ENCODE measurements at regions not wholly inside any gene's neighbourhood (a gene's known extent, or its start where the extent isn't known, plus 50 kb on each side); places are given as distances from the start of the nearest gene placed in this dataset.

DNA sequence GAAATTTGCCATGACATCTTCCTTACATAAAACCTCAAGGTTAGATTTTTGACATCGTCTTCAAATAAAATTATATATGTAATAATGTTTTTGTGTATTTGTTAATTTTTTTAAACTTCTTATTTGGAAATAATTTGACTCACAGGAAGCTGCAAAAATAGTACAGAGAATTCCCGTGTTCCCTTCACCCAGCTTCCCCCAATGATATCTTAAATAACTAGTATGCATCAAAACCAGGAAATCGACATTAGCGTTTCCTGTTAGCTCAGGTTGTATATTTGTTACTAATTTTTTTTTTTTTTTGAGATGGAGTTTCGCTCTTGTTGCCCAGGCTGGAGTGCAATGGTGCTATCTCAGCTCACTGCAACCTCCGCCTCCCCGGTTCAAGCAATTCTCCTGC, 86.3 kb upstream of the SPRY4 start:
- H3K27ac ChIP-seq (ENCODE audit: low read depth, low read length): no peak overlapping the region
- no peak overlapping the region for H4K5ac ChIP-seq (ENCODE audit: low read length)
- no peak overlapping the region for H2BK5ac ChIP-seq (ENCODE audit: low read length)
- no peak for DNase-seq
- H3K23ac ChIP-seq (ENCODE audit: low read length): no peak overlapping the region
- H3K4me1 ChIP-seq (ENCODE audit: control insufficient read depth, low read depth, low read length): no peaks in the 10 kb centered on the region
- no peak overlapping the region for H3K4me2 ChIP-seq (ENCODE audit: low read length)
- no peak overlapping the region for H3K9ac ChIP-seq (ENCODE audit: low read length)
- no peaks in the 10 kb centered on the region for H3K79me1 ChIP-seq (ENCODE audit: low read length)
- H3K79me2 ChIP-seq (ENCODE audit: control insufficient read depth, insufficient read depth, low read length): no peaks in the 10 kb centered on the region
- H3K18ac ChIP-seq (ENCODE audit: low read length): no peak overlapping the region
- H2AK5ac ChIP-seq (ENCODE audit: low read length): no peak overlapping the region
- H3K4me3 ChIP-seq (ENCODE audit: low read length): no peak overlapping the region
- no peaks in the 10 kb centered on the region for H3K27me3 ChIP-seq (ENCODE audit: insufficient read depth, low read length, poor library complexity)
- no peak overlapping the region for H3K56ac ChIP-seq (ENCODE audit: low read length)
- no peak overlapping the region for H4K8ac ChIP-seq (ENCODE audit: low read depth, low read length)
- no peak overlapping the region for H2BK15ac ChIP-seq (replicated peaks; ENCODE audit: low read depth)
- no peak overlapping the region for H2BK120ac ChIP-seq (ENCODE audit: low read depth, low read length)
- H3K4ac ChIP-seq (ENCODE audit: low read depth, low read length): no peak overlapping the region
- no CpG with 5 or more reads among the region's 7 CpGs for WGBS (ENCODE audit: extremely low coverage, insufficient coverage, low lambda C conversion rate)
- H3K36me3 ChIP-seq (ENCODE audit: control insufficient read depth, insufficient read depth, low read length): no peaks in the 10 kb centered on the region

DNA sequence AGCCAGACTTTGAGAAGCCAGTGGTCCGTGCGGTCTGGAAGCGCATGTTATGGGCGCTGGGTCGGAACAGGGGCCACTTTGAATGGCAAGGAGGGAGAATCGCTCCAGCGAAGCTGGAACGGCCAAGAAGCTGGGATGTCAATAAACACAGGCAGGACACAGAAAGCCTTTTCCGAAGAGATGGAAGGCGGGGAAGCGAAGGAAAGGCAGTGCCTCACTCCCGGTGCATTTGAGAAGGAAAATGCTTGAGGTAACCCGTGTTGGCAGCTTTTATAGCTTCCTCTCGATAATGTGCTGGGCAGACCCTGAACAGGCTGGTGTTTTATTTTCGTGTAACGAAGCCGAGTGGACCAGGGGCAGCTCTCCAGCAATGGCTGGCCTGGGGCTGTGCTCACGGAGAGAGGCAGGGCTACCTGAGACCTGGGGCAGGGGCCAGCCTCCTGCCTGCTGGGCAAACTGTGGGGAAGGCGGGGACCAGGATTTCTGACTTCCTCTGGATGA, 84.2 kb upstream of the SPRY4 start:
- H3K4me3 ChIP-seq (ENCODE audit: low read length): no peak overlapping the region
- no peak overlapping the region for H2AK5ac ChIP-seq (ENCODE audit: low read length)
- DNase-seq: no peak
- no peak overlapping the region for H2BK5ac ChIP-seq (ENCODE audit: low read length)
- WGBS (ENCODE audit: extremely low coverage, insufficient coverage, low lambda C conversion rate): no CpG with 5 or more reads among the region's 19 CpGs
- no peak overlapping the region for H3K56ac ChIP-seq (ENCODE audit: low read length)
- H4K8ac ChIP-seq (ENCODE audit: low read depth, low read length): no peak overlapping the region
- H3K79me1 ChIP-seq (ENCODE audit: low read length): no peaks in the 10 kb centered on the region
- H3K4me1 ChIP-seq (ENCODE audit: control insufficient read depth, low read depth, low read length): peaks cover 6% of the 10 kb centered on the region
- H3K23ac ChIP-seq (ENCODE audit: low read length): no peak overlapping the region
- H3K36me3 ChIP-seq (ENCODE audit: control insufficient read depth, insufficient read depth, low read length): no peaks in the 10 kb centered on the region
- no peaks in the 10 kb centered on the region for H3K79me2 ChIP-seq (ENCODE audit: control insufficient read depth, insufficient read depth, low read length)
- H2BK120ac ChIP-seq (ENCODE audit: low read depth, low read length): no peak overlapping the region
- no peak overlapping the region for H3K27ac ChIP-seq (ENCODE audit: low read depth, low read length)
- no peak overlapping the region for H4K5ac ChIP-seq (ENCODE audit: low read length)
- peak overlapping the region; percentile 1 for H3K18ac ChIP-seq (ENCODE audit: low read length)
- no peak overlapping the region for H3K4ac ChIP-seq (ENCODE audit: low read depth, low read length)
- no peak overlapping the region for H2BK15ac ChIP-seq (replicated peaks; ENCODE audit: low read depth)
- no peak overlapping the region for H3K4me2 ChIP-seq (ENCODE audit: low read length)
- H3K27me3 ChIP-seq (ENCODE audit: insufficient read depth, low read length, poor library complexity): no peaks in the 10 kb centered on the region
- H3K9ac ChIP-seq (ENCODE audit: low read length): no peak overlapping the region

DNA sequence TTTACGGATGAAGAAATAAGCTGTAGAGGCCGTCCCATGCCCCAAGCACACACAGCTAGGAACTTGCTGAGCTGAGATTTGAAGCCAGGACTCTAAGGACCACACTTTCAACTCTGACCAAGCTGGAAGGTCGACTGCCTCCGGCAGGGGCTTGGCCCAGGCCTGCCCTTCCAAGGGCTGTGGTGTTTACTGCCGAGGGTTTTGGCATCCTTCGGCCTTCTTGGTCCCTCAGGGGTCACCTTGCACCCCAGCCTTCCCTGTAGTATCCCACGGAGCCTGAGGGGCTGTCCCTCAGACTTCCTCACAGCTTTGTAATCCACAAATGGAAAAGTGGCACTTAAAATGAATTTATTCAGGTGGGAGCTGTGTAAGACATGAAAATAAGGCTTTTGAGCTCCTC, 83.7 kb upstream of the SPRY4 start:
- Histone ChIP-seq H3K27me3 (ENCODE audit: insufficient read depth, low read length, poor library complexity) (no peaks in the 10 kb centered on the region), H2AK5ac (ENCODE audit: low read length) (no peak overlapping the region), H3K27ac (ENCODE audit: low read depth, low read length) (no peak overlapping the region), H4K5ac (ENCODE audit: low read length) (no peak overlapping the region), H2BK5ac (ENCODE audit: low read length) (no peak overlapping the region), H3K4me3 (ENCODE audit: low read length) (no peak overlapping the region), H3K36me3 (ENCODE audit: control insufficient read depth, insufficient read depth, low read length) (no peaks in the 10 kb centered on the region), H2BK15ac (replicated peaks; ENCODE audit: low read depth) (no peak overlapping the region), H3K79me1 (ENCODE audit: low read length) (no peaks in the 10 kb centered on the region), H4K8ac (ENCODE audit: low read depth, low read length) (no peak overlapping the region), H3K23ac (ENCODE audit: low read length) (no peak overlapping the region), H3K18ac (ENCODE audit: low read length) (peak overlapping the region; percentile 1), H2BK120ac (ENCODE audit: low read depth, low read length) (no peak overlapping the region), H3K79me2 (ENCODE audit: control insufficient read depth, insufficient read depth, low read length) (no peaks in the 10 kb centered on the region), H3K9ac (ENCODE audit: low read length) (no peak overlapping the region), H3K4me2 (ENCODE audit: low read length) (no peak overlapping the region), H3K4ac (ENCODE audit: low read depth, low read length) (no peak overlapping the region), H3K4me1 (ENCODE audit: control insufficient read depth, low read depth, low read length) (peaks cover 7% of the 10 kb centered on the region), H3K56ac (ENCODE audit: low read length) (peak overlapping the region; percentile 17)
- no peak for DNase-seq
- no CpG with 5 or more reads among the region's 7 CpGs for WGBS (ENCODE audit: extremely low coverage, insufficient coverage, low lambda C conversion rate)

DNA sequence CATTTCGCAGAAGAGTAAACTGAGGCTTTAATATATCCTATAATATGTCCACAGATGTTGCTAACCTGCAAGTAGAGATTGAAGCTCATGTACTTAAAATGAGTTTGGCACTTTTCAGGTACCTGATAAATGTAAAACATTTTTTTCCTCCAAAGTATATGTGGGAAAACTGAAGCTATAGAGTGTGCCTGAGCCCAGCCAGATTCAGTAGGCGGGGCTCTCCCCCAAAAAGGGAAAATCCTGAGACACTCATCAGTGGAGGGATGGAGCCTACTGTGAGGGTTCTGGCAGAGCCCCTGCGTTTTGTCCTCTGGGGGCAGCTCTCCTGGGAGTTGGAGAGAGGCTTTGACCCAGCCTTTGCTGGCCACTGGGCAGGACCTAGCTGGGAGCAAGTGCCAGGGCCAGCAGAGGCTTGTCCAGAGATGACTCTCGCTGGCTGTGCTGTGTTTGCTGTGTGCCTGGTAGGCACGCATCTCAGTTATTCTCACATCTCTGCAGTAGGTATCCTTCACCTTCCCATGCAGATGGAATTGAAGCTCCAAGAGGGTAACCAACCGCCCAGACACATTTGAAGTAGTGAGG, 81.1 kb upstream of the SPRY4 start:
- H3K79me2 ChIP-seq (ENCODE audit: control insufficient read depth, insufficient read depth, low read length): no peaks in the 10 kb centered on the region
- no peak overlapping the region for H2BK5ac ChIP-seq (ENCODE audit: low read length)
- H4K5ac ChIP-seq (ENCODE audit: low read length): no peak overlapping the region
- peaks cover 7% of the 10 kb centered on the region for H3K4me1 ChIP-seq (ENCODE audit: control insufficient read depth, low read depth, low read length)
- no peaks in the 10 kb centered on the region for H3K27me3 ChIP-seq (ENCODE audit: insufficient read depth, low read length, poor library complexity)
- WGBS (ENCODE audit: extremely low coverage, insufficient coverage, low lambda C conversion rate): no CpG with 5 or more reads among the region's 6 CpGs
- H3K4me3 ChIP-seq (ENCODE audit: low read length): no peak overlapping the region
- no peak overlapping the region for H3K9ac ChIP-seq (ENCODE audit: low read length)
- H3K18ac ChIP-seq (ENCODE audit: low read length): no peak overlapping the region
- no peak overlapping the region for H2BK120ac ChIP-seq (ENCODE audit: low read depth, low read length)
- H3K4me2 ChIP-seq (ENCODE audit: low read length): no peak overlapping the region
- H3K23ac ChIP-seq (ENCODE audit: low read length): no peak overlapping the region
- no peak overlapping the region for H3K27ac ChIP-seq (ENCODE audit: low read depth, low read length)
- H2BK15ac ChIP-seq (replicated peaks; ENCODE audit: low read depth): no peak overlapping the region
- H2AK5ac ChIP-seq (ENCODE audit: low read length): no peak overlapping the region
- H3K4ac ChIP-seq (ENCODE audit: low read depth, low read length): no peak overlapping the region
- no peaks in the 10 kb centered on the region for H3K79me1 ChIP-seq (ENCODE audit: low read length)
- H3K56ac ChIP-seq (ENCODE audit: low read length): peak overlapping the region; percentile 31
- no peak for DNase-seq
- no peak overlapping the region for H4K8ac ChIP-seq (ENCODE audit: low read depth, low read length)
- no peaks in the 10 kb centered on the region for H3K36me3 ChIP-seq (ENCODE audit: control insufficient read depth, insufficient read depth, low read length)

DNA sequence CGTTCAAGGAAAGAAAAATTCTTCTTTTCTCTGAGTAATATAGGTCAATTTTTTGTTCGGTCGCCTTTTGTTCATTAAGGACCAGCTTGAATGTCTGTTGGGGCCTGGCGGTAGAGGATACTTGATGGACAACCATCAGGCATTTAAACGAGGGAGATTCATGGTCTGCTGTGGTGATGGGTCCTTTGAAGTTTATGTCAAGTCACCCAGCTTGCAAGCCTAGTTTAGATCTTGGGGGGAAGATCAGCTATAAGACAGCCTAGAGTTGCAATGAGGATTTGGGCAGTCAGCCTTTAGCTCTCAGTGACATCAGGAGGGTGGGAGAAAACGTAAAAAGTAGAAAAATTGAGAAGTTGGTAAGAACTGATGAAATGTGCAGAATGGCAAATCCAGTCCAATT, 80.2 kb upstream of the SPRY4 start:
- no peak for DNase-seq
- Histone ChIP-seq H3K79me1 (ENCODE audit: low read length) (no peaks in the 10 kb centered on the region), H3K27me3 (ENCODE audit: insufficient read depth, low read length, poor library complexity) (no peaks in the 10 kb centered on the region), H4K8ac (ENCODE audit: low read depth, low read length) (no peak overlapping the region), H2BK5ac (ENCODE audit: low read length) (no peak overlapping the region), H3K56ac (ENCODE audit: low read length) (no peak overlapping the region), H3K4me2 (ENCODE audit: low read length) (no peak overlapping the region), H3K18ac (ENCODE audit: low read length) (no peak overlapping the region), H2BK15ac (replicated peaks; ENCODE audit: low read depth) (no peak overlapping the region), H3K27ac (ENCODE audit: low read depth, low read length) (no peak overlapping the region), H3K9ac (ENCODE audit: low read length) (no peak overlapping the region), H3K23ac (ENCODE audit: low read length) (no peak overlapping the region), H3K4me1 (ENCODE audit: control insufficient read depth, low read depth, low read length) (peaks cover 10% of the 10 kb centered on the region), H3K4ac (ENCODE audit: low read depth, low read length) (no peak overlapping the region), H2AK5ac (ENCODE audit: low read length) (no peak overlapping the region), H3K36me3 (ENCODE audit: control insufficient read depth, insufficient read depth, low read length) (no peaks in the 10 kb centered on the region), H3K79me2 (ENCODE audit: control insufficient read depth, insufficient read depth, low read length) (no peaks in the 10 kb centered on the region), H2BK120ac (ENCODE audit: low read depth, low read length) (no peak overlapping the region), H3K4me3 (ENCODE audit: low read length) (no peak overlapping the region), H4K5ac (ENCODE audit: low read length) (no peak overlapping the region)
- WGBS (ENCODE audit: extremely low coverage, insufficient coverage, low lambda C conversion rate): no CpG with 5 or more reads among the region's 6 CpGs

DNA sequence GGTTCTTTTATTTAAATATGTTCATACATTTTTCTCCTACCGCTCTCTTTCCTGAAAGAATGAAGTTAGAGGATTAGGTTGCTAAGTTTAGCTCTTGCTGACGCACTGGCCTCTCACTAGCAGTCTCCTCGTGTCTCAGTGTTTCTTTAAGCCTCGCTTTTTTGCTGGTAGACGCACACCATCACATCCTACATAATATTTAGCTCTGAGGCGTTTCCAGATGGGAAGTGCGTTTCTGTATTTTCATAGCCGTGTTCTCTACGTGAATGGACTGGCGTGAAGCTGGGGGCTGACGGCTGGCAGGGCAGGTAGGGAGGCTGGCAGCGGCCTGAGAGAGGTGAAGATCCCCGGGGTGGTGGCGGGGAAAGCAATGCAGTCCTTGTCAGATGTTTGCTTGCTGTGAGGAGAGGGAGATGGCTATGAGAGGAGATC, 79.2 kb upstream of the SPRY4 start:
- no peak for DNase-seq
- no peaks in the 10 kb centered on the region for H3K36me3 ChIP-seq (ENCODE audit: control insufficient read depth, insufficient read depth, low read length)
- no peak overlapping the region for H4K8ac ChIP-seq (ENCODE audit: low read depth, low read length)
- H3K4me1 ChIP-seq (ENCODE audit: control insufficient read depth, low read depth, low read length): peaks cover 10% of the 10 kb centered on the region
- no peak overlapping the region for H3K4ac ChIP-seq (ENCODE audit: low read depth, low read length)
- no peak overlapping the region for H3K4me2 ChIP-seq (ENCODE audit: low read length)
- no peaks in the 10 kb centered on the region for H3K79me2 ChIP-seq (ENCODE audit: control insufficient read depth, insufficient read depth, low read length)
- no peak overlapping the region for H3K4me3 ChIP-seq (ENCODE audit: low read length)
- H3K56ac ChIP-seq (ENCODE audit: low read length): peak overlapping the region; percentile 66
- H3K9ac ChIP-seq (ENCODE audit: low read length): peak overlapping the region; percentile 22
- WGBS (ENCODE audit: extremely low coverage, insufficient coverage, low lambda C conversion rate): no CpG with 5 or more reads among the region's 14 CpGs
- H2BK120ac ChIP-seq (ENCODE audit: low read depth, low read length): no peak overlapping the region
- no peak overlapping the region for H2AK5ac ChIP-seq (ENCODE audit: low read length)
- H4K5ac ChIP-seq (ENCODE audit: low read length): no peak overlapping the region
- H2BK5ac ChIP-seq (ENCODE audit: low read length): peak overlapping the region; percentile 5
- H3K18ac ChIP-seq (ENCODE audit: low read length): peak overlapping the region; percentile 16
- no peak overlapping the region for H2BK15ac ChIP-seq (replicated peaks; ENCODE audit: low read depth)
- no peaks in the 10 kb centered on the region for H3K79me1 ChIP-seq (ENCODE audit: low read length)
- no peak overlapping the region for H3K27ac ChIP-seq (ENCODE audit: low read depth, low read length)
- no peaks in the 10 kb centered on the region for H3K27me3 ChIP-seq (ENCODE audit: insufficient read depth, low read length, poor library complexity)
- H3K23ac ChIP-seq (ENCODE audit: low read length): no peak overlapping the region

Measured in mesendoderm (in vitro differentiated cells).